H1 (cell line): ENCODE measurements at regions not wholly inside any gene's neighbourhood (a gene's known extent, or its start where the extent isn't known, plus 50 kb on each side); places are given as distances from the start of the nearest gene placed in this dataset.

Source experiments
- CHD7 ChIP-seq: fragments of 300-600 bp; sonication (generic); IDR thresholded peaks from 2 replicates; pipeline ENCODE4 v1.7.1; 2012; ENCODE audit warnings: low read length, moderate library complexity, mild to moderate bottlenecking, inconsistent platforms; ENCODE audit not compliant: insufficient replicate concordance
- CREB1 ChIP-seq: IDR thresholded peaks from 2 replicates; pipeline ENCODE4 v1.6.1; 2012; ENCODE audit warnings: inconsistent platforms
- GTF2F1 ChIP-seq: IDR thresholded peaks from 2 replicates; pipeline ENCODE4 v1.6.1; 2012; ENCODE audit warnings: low read depth, low read length, improper control_type of control experiment, borderline replicate concordance
- KDM1A ChIP-seq: fragments of 200-600, 300-600 bp; sonication (generic); IDR thresholded peaks from 2 replicates; pipeline ENCODE4 v1.7.1; 2016; ENCODE audit warnings: mild to moderate bottlenecking, low read length, borderline replicate concordance

- no peak for TF ChIP-seq CHD7
- no peak for TF ChIP-seq KDM1A
- no peak for TF ChIP-seq GTF2F1
- no peak for TF ChIP-seq CREB1
Measured at GRCh38 chr2:234278556-234279255, 218.2 kb downstream of the ARL4C start (continued).
